Liver (tissue), 8 donors: ENCODE measurements at regions not wholly inside any gene's neighbourhood (a gene's known extent, or its start where the extent isn't known, plus 50 kb on each side); places are given as distances from the start of the nearest gene placed in this dataset.
A peak's percentile ranks its signal among the peaks of the same experiment; 100 is the strongest.

ENCODE experiments used
- DNase-seq: peaks from one replicate; pipeline ENCODE4 v3.0.0-alpha.2; 2017; ENCODE audit warnings: low spot score
- H3K27ac ChIP-seq, 2 donors: one replicate each; pipeline ENCODE4 v1.7.0; 2013; ENCODE audit warnings: inconsistent platforms in 2 of 2, low read length in 2 of 2, control low read depth in 1 of 2, low read depth in 1 of 2, mild to moderate bottlenecking in 1 of 2
- H3K27me3 ChIP-seq, 4 donors: one replicate each; pipeline versions ENCODE4 v1.6.1 to v1.7.0; 2013; ENCODE audit warnings: low read length in 3 of 4, inconsistent platforms in 1 of 4, mild to moderate bottlenecking in 1 of 4, moderate library complexity in 1 of 4; ENCODE audit not compliant: control insufficient read depth in 4 of 4, insufficient read depth in 4 of 4
- H3K36me3 ChIP-seq, 4 donors: one replicate each; pipeline versions ENCODE4 v1.6.1 to v1.7.0; 2013; ENCODE audit warnings: low read length in 3 of 4, mild to moderate bottlenecking in 3 of 4, low read depth in 1 of 4, moderate library complexity in 1 of 4; ENCODE audit not compliant: control insufficient read depth in 4 of 4, insufficient read depth in 3 of 4
- H3K4me1 ChIP-seq, 4 donors: one replicate each; pipeline versions ENCODE4 v1.6.1 to v1.7.0; 2013; ENCODE audit warnings: low read length in 3 of 4, mild to moderate bottlenecking in 3 of 4, moderate library complexity in 1 of 4; ENCODE audit not compliant: control insufficient read depth in 4 of 4, insufficient read depth in 4 of 4
- H3K4me3 ChIP-seq, 3 donors: one replicate each; pipeline versions ENCODE4 v1.6.1 to v1.7.0; 2013; ENCODE audit warnings: low read length in 3 of 3, control low read depth in 1 of 3, low read depth in 1 of 3, mild to moderate bottlenecking in 1 of 3
- H3K9ac ChIP-seq, 2 donors: one replicate each; pipeline ENCODE4 v1.7.0; 2013; ENCODE audit warnings: low read length in 2 of 2, mild to moderate bottlenecking in 2 of 2, moderate library complexity in 2 of 2, control low read depth in 1 of 2, low read depth in 1 of 2
- H3K9me3 ChIP-seq, 4 donors: one replicate each; pipeline versions ENCODE4 v1.6.1 to v1.7.0; 2013; ENCODE audit warnings: low read length in 3 of 4; ENCODE audit not compliant: control insufficient read depth in 4 of 4
- EGR1 ChIP-seq, 2 donors: IDR thresholded peaks; 2 replicates each; pipeline ENCODE4 v1.6.1; 2016 to 2018; ENCODE audit warnings: antibody characterized with exemption in 2 of 2, low read depth in 2 of 2
- FOXA1 ChIP-seq: IDR thresholded peaks from 2 replicates; pipeline ENCODE4 v1.6.1; 2016; ENCODE audit warnings: antibody characterized with exemption
- FOXA2 ChIP-seq: IDR thresholded peaks from 2 replicates; pipeline ENCODE4 v1.6.1; 2016; ENCODE audit warnings: antibody characterized with exemption
- GABPA ChIP-seq, 2 donors: IDR thresholded peaks in 1 of 2; conservative IDR thresholded peaks in 1 of 2; 2 replicates each; pipeline ENCODE4 v1.6.1; 2016; ENCODE audit warnings: antibody characterized with exemption in 2 of 2, mild to moderate bottlenecking in 1 of 2, moderate library complexity in 1 of 2
- HNF4A ChIP-seq, 2 donors: conservative IDR thresholded peaks; 2 replicates each; pipeline ENCODE4 v1.6.1; 2016; ENCODE audit warnings: antibody characterized with exemption in 2 of 2, mild to moderate bottlenecking in 2 of 2
- HNF4G ChIP-seq: IDR thresholded peaks from 2 replicates; pipeline ENCODE4 v1.6.1; 2016; ENCODE audit warnings: antibody characterized with exemption
- JUND ChIP-seq, 2 donors: IDR thresholded peaks; 2 replicates each; pipeline ENCODE4 v1.6.1; 2016; ENCODE audit warnings: antibody characterized with exemption in 2 of 2
- RAD21 ChIP-seq, 2 donors: IDR thresholded peaks; 2 replicates each; pipeline ENCODE4 v1.6.1; 2016; ENCODE audit warnings: antibody characterized with exemption in 2 of 2, mild to moderate bottlenecking in 2 of 2
- RXRA ChIP-seq, 2 donors: IDR thresholded peaks; 2 replicates each; pipeline ENCODE4 v1.6.1; 2017 to 2018; ENCODE audit warnings: antibody characterized with exemption in 2 of 2, mild to moderate bottlenecking in 1 of 2
- SP1 ChIP-seq: IDR thresholded peaks from 2 replicates; pipeline ENCODE4 v1.6.1; 2018; ENCODE audit warnings: antibody characterized with exemption, mild to moderate bottlenecking
- TAF1 ChIP-seq: conservative IDR thresholded peaks from 2 replicates; pipeline ENCODE4 v1.6.1; 2016; ENCODE audit warnings: antibody characterized with exemption, mild to moderate bottlenecking
- YY1 ChIP-seq: IDR thresholded peaks from 2 replicates; pipeline ENCODE4 v1.6.1; 2016; ENCODE audit warnings: antibody characterized with exemption, mild to moderate bottlenecking
- WGBS: extraction: QIAGEN DNeasy Blood & Tissue Kit; methylation state at CpG from one replicate; pipeline ENCODE4 v1.1.7; 2013; 5-methylcytosine and 5-hydroxymethylcytosine counted together
- TF ChIP-seq, protein P1 (sequence below): IDR thresholded peaks from 2 replicates; pipeline ENCODE4 v1.6.1; 2016; ENCODE audit warnings: antibody characterized with exemption
- TF ChIP-seq, protein P2 (sequence below): IDR thresholded peaks from 2 replicates; pipeline ENCODE4 v1.6.1; 2016; ENCODE audit warnings: antibody characterized with exemption
- TF ChIP-seq, protein P3 (sequence below): fragments of 150-350 bp; IDR thresholded peaks from 2 replicates; pipeline ENCODE4 v1.5.1; 2017; ENCODE audit warnings: improper control_type of control experiment, low read depth, low read length; ENCODE audit not compliant: missing input control
- TF ChIP-seq, protein P4 (sequence below): IDR thresholded peaks from 2 replicates; pipeline ENCODE4 v1.6.1; 2016; ENCODE audit warnings: antibody characterized with exemption, mild to moderate bottlenecking
- TF ChIP-seq, protein P5 (sequence below): IDR thresholded peaks from 2 replicates; pipeline ENCODE4 v1.6.1; 2016; ENCODE audit warnings: antibody characterized with exemption
- donor health status: healthy.
- donor health status: healthy.
- donor health status: healthy.
- donor health status: healthy.
- donor health status: healthy.

DNA sequence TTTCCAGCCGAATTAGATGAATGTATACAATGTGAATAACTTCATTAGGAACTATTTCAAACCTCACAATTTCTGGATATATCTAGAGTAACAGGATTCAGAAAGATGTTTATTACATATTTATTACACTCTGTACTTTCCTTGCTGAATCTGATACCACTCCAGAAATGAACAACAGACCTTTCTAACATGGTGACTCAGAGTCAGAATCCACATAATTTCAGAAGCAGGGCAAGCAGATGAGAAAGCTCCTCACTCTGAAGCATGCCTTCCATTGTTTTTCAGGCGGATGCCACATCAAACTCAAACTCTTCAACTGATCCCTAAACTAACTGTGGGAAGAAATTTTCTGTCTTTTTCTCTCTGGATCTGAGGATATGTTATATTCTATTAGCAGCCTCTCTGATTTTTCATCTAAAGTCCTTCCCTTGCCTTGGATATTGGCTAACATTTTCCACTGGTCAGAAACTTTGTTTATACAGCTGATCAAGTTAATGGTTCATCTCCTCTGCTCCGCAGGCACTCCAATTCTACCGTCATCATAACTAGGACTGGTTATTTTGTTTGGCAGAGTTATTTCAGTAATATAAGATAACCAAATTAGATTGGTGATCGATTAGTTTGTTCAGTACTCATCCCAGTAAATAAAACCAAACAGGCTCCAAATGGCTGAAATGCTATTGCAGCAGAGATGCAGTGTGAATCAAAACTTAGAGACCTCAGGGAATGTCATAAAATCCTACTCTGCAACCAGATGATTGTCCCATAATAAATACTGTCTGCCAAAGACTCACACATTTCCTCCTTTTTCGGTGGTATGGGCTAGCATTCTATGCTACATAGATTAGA is 556.0 kb downstream of the EBF1 start:
- DNase-seq, result no peak
- H3K27ac ChIP-seq, result no peak overlapping the region
- WGBS, result 50% methylated on average over 6 of the region's 6 CpGs
- no peaks in the 10 kb centered on the region for H3K9me3 ChIP-seq
- no peaks in the 10 kb centered on the region for H3K27me3 ChIP-seq
- TF ChIP-seq HNF4A (conservative IDR thresholded peaks at IDR 0.05) (peak; percentile 79 to 81), YY1 (peak; percentile 65), JUND (IDR thresholded peaks at IDR 0.05) (peak; percentile 63 to 66), HNF4G (no peak), EGR1 (IDR thresholded peaks at IDR 0.05; ENCODE audit: low read depth in 2 of 2) (peak; percentile 92 to 96), FOXA2 (peak; percentile 96), TAF1 (no peak), SP1 (peak; percentile 83), GABPA (IDR thresholded peaks at IDR 0.05 in 1 of 2, conservative IDR thresholded peaks at IDR 0.05 in 1 of 2) (no peak), FOXA1 (peak; percentile 89), RAD21 (IDR thresholded peaks at IDR 0.05) (peak; percentile 65 to 68), RXRA (IDR thresholded peaks at IDR 0.05) (peak; percentile 52 to 79)
- TF ChIP-seq, protein P1, sequence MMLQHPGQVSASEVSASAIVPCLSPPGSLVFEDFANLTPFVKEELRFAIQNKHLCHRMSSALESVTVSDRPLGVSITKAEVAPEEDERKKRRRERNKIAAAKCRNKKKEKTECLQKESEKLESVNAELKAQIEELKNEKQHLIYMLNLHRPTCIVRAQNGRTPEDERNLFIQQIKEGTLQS, result peak; percentile 68
- TF ChIP-seq, protein P2, sequence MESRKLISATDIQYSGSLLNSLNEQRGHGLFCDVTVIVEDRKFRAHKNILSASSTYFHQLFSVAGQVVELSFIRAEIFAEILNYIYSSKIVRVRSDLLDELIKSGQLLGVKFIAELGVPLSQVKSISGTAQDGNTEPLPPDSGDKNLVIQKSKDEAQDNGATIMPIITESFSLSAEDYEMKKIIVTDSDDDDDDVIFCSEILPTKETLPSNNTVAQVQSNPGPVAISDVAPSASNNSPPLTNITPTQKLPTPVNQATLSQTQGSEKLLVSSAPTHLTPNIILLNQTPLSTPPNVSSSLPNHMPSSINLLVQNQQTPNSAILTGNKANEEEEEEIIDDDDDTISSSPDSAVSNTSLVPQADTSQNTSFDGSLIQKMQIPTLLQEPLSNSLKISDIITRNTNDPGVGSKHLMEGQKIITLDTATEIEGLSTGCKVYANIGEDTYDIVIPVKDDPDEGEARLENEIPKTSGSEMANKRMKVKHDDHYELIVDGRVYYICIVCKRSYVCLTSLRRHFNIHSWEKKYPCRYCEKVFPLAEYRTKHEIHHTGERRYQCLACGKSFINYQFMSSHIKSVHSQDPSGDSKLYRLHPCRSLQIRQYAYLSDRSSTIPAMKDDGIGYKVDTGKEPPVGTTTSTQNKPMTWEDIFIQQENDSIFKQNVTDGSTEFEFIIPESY, result peak; percentile 67
- TF ChIP-seq, protein P3, sequence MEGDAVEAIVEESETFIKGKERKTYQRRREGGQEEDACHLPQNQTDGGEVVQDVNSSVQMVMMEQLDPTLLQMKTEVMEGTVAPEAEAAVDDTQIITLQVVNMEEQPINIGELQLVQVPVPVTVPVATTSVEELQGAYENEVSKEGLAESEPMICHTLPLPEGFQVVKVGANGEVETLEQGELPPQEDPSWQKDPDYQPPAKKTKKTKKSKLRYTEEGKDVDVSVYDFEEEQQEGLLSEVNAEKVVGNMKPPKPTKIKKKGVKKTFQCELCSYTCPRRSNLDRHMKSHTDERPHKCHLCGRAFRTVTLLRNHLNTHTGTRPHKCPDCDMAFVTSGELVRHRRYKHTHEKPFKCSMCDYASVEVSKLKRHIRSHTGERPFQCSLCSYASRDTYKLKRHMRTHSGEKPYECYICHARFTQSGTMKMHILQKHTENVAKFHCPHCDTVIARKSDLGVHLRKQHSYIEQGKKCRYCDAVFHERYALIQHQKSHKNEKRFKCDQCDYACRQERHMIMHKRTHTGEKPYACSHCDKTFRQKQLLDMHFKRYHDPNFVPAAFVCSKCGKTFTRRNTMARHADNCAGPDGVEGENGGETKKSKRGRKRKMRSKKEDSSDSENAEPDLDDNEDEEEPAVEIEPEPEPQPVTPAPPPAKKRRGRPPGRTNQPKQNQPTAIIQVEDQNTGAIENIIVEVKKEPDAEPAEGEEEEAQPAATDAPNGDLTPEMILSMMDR, result no peak
- TF ChIP-seq, protein P4, sequence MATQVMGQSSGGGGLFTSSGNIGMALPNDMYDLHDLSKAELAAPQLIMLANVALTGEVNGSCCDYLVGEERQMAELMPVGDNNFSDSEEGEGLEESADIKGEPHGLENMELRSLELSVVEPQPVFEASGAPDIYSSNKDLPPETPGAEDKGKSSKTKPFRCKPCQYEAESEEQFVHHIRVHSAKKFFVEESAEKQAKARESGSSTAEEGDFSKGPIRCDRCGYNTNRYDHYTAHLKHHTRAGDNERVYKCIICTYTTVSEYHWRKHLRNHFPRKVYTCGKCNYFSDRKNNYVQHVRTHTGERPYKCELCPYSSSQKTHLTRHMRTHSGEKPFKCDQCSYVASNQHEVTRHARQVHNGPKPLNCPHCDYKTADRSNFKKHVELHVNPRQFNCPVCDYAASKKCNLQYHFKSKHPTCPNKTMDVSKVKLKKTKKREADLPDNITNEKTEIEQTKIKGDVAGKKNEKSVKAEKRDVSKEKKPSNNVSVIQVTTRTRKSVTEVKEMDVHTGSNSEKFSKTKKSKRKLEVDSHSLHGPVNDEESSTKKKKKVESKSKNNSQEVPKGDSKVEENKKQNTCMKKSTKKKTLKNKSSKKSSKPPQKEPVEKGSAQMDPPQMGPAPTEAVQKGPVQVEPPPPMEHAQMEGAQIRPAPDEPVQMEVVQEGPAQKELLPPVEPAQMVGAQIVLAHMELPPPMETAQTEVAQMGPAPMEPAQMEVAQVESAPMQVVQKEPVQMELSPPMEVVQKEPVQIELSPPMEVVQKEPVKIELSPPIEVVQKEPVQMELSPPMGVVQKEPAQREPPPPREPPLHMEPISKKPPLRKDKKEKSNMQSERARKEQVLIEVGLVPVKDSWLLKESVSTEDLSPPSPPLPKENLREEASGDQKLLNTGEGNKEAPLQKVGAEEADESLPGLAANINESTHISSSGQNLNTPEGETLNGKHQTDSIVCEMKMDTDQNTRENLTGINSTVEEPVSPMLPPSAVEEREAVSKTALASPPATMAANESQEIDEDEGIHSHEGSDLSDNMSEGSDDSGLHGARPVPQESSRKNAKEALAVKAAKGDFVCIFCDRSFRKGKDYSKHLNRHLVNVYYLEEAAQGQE, result peak; percentile 24
- TF ChIP-seq, protein P5, sequence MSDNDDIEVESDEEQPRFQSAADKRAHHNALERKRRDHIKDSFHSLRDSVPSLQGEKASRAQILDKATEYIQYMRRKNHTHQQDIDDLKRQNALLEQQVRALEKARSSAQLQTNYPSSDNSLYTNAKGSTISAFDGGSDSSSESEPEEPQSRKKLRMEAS, result peak; percentile 67
- peaks cover 0 to 6% (median 2%) of the 10 kb centered on the region in 4 donors for H3K4me1 ChIP-seq
- H3K36me3 ChIP-seq, result no peaks in the 10 kb centered on the region
- H3K4me3 ChIP-seq, result no peak overlapping the region
- no peak overlapping the region for H3K9ac ChIP-seq
